H1 (cell line): ENCODE measurements at regions not wholly inside any gene's neighbourhood (a gene's known extent, or its start where the extent isn't known, plus 50 kb on each side); places are given as distances from the start of the nearest gene placed in this dataset.

ENCODE experiments used
- CTCF ChIA-PET: fragments of 300-600 bp; sonication (Branson Sonifier 250); formaldehyde crosslinking; loops from one replicate; lab custom pipeline; 2021; ENCODE audit not compliant: partially characterized antibody; lab: Charles Lee
- POLR2A ChIA-PET: fragments of 300-600 bp; sonication (Branson Sonifier 250); formaldehyde crosslinking; loops from one replicate; lab custom pipeline; 2021; ENCODE audit warnings: inconsistent platforms; ENCODE audit not compliant: partially characterized antibody; lab: Charles Lee
- DNase-seq, 2 experiments: peaks; one replicate each; pipeline versions ENCODE4 v3.0.0 to v3.0.0-alpha.2; 2010 to 2022; ENCODE audit warnings: low spot score in 2 of 2, low read depth in 1 of 2, mixed read lengths in 1 of 2
- FAIRE-seq: peaks from 2 replicates; lab custom pipeline; 2011; peaks lifted over from hg19 to GRCh38; lab: Jason Lieb, UNC
- H2AFZ ChIP-seq: 2 replicates; pipeline ENCODE4 v1.8.1; 2012; ENCODE audit warnings: low read length, inconsistent platforms
- H2AK5ac ChIP-seq: 2 replicates; pipeline ENCODE4 v1.6.1; 2013; ENCODE audit warnings: low read depth, low read length
- H2BK120ac ChIP-seq: replicated peaks from 2 replicates; pipeline ENCODE3; 2013; ENCODE audit warnings: low read depth, low read length, inconsistent platforms
- H2BK12ac ChIP-seq: 2 replicates; pipeline ENCODE4 v1.6.1; 2013; ENCODE audit warnings: low read depth, low read length
- H2BK15ac ChIP-seq: 2 replicates; pipeline ENCODE4 v1.6.1; 2013; ENCODE audit warnings: low read length
- H2BK20ac ChIP-seq: 2 replicates; pipeline ENCODE4 v1.6.1; 2013; ENCODE audit warnings: low read length
- H2BK5ac ChIP-seq: 2 replicates; pipeline ENCODE4 v1.6.1; 2013; ENCODE audit warnings: low read depth, low read length
- H3K14ac ChIP-seq: 2 replicates; pipeline ENCODE4 v1.6.1; 2013; ENCODE audit warnings: inconsistent platforms; ENCODE audit not compliant: insufficient read length
- H3K18ac ChIP-seq: 2 replicates; pipeline ENCODE4 v1.6.1; 2013; ENCODE audit warnings: low read length; ENCODE audit errors: extremely low read depth
- H3K23ac ChIP-seq: 2 replicates; pipeline ENCODE4 v1.6.1; 2013; ENCODE audit warnings: inconsistent platforms; ENCODE audit not compliant: insufficient read length
- H3K23me2 ChIP-seq: 2 replicates; pipeline ENCODE4 v1.6.1; 2013; ENCODE audit warnings: low read depth, low read length
- H3K27ac ChIP-seq: 2 replicates; pipeline ENCODE4 v1.6.1; 2011; ENCODE audit warnings: low read depth, low read length, inconsistent platforms
- H3K27me3 ChIP-seq, 4 experiments: replicated peaks in 1 of 4; 1 replicate in 1 of 4; 2 replicates in 3 of 4; pipeline versions ENCODE4 v1.6.1 to v1.8.1; 2011 to 2013; ENCODE audit warnings: low read length in 3 of 4, mild to moderate bottlenecking in 3 of 4, inconsistent platforms in 2 of 4, mixed read lengths in 2 of 4, moderate library complexity in 1 of 4; ENCODE audit not compliant: control insufficient read depth in 3 of 4, insufficient read depth in 3 of 4; ENCODE audit errors: extremely low read depth in 1 of 4
- H3K36me3 ChIP-seq, 4 experiments: 2 replicates each; pipeline versions ENCODE4 v1.6.1 to v1.8.1; 2011 to 2013; ENCODE audit warnings: mild to moderate bottlenecking in 4 of 4, low read length in 3 of 4, moderate library complexity in 2 of 4, control low read depth in 1 of 4, inconsistent platforms in 1 of 4; ENCODE audit not compliant: insufficient read depth in 4 of 4, control insufficient read depth in 2 of 4
- H3K4ac ChIP-seq: replicated peaks from 2 replicates; pipeline ENCODE3; 2013; ENCODE audit warnings: low read length, low read depth, mixed read lengths, inconsistent platforms; ENCODE audit not compliant: insufficient read length
- H3K4me1 ChIP-seq, 4 experiments: replicated peaks in 1 of 4; 1 replicate in 1 of 4; 2 replicates in 3 of 4; pipeline versions ENCODE4 v1.6.1 to v1.8.1; 2011 to 2013; ENCODE audit warnings: low read length in 3 of 4, inconsistent platforms in 2 of 4, mixed read lengths in 1 of 4; ENCODE audit not compliant: insufficient read depth in 4 of 4, control insufficient read depth in 3 of 4
- H3K4me2 ChIP-seq, 2 experiments: 2 replicates each; pipeline versions ENCODE4 v1.6.1 to v1.8.1; 2011 to 2013; ENCODE audit warnings: low read depth in 2 of 2, low read length in 2 of 2, control low read depth in 1 of 2, inconsistent platforms in 1 of 2, mild to moderate bottlenecking in 1 of 2; ENCODE audit not compliant: insufficient read depth in 1 of 2
- H3K4me3 ChIP-seq, 4 experiments: fragments of 200-600, 300-600 bp in 1 of 4; sonication (generic), shearing (Covaris generic), sonication (Bioruptor Twin) in 1 of 4; 2 replicates each; pipeline versions ENCODE4 v1.5.1 to v1.8.1; 2011 to 2016; ENCODE audit warnings: low read length in 4 of 4, low read depth in 3 of 4, control low read depth in 2 of 4, inconsistent platforms in 2 of 4, mild to moderate bottlenecking in 2 of 4, mixed read lengths in 1 of 4, moderate library complexity in 1 of 4; ENCODE audit not compliant: insufficient read depth in 2 of 4; ENCODE audit errors: extremely low read depth in 1 of 4
- H3K56ac ChIP-seq: replicated peaks from 2 replicates; pipeline ENCODE3; 2013; ENCODE audit warnings: low read depth, mild to moderate bottlenecking, mixed read lengths, low read length, inconsistent platforms; ENCODE audit not compliant: insufficient read length
- H3K79me1 ChIP-seq: 2 replicates; pipeline ENCODE4 v1.6.1; 2013; ENCODE audit warnings: low read depth, low read length, control low read depth
- H3K79me2 ChIP-seq, 2 experiments: 2 replicates each; pipeline versions ENCODE4 v1.6.1 to v1.8.1; 2012 to 2013; ENCODE audit warnings: low read length in 2 of 2, mild to moderate bottlenecking in 2 of 2, inconsistent platforms in 1 of 2; ENCODE audit not compliant: insufficient read depth in 2 of 2, control insufficient read depth in 1 of 2
- H3K9ac ChIP-seq, 4 experiments: replicated peaks in 1 of 4; 1 replicate in 1 of 4; 2 replicates in 3 of 4; pipeline versions ENCODE4 v1.6.1 to v1.8.1; 2011 to 2013; ENCODE audit warnings: low read depth in 3 of 4, low read length in 3 of 4, control low read depth in 2 of 4, mild to moderate bottlenecking in 2 of 4, moderate library complexity in 2 of 4, inconsistent platforms in 1 of 4; ENCODE audit errors: extremely low read depth in 1 of 4
- H3K9me3 ChIP-seq, 2 experiments: 2 replicates each; pipeline versions ENCODE4 v1.6.1 to v1.8.1; 2012 to 2013; ENCODE audit warnings: mild to moderate bottlenecking in 2 of 2, moderate library complexity in 2 of 2, control low read depth in 1 of 2, inconsistent platforms in 1 of 2, low read depth in 1 of 2, low read length in 1 of 2, mixed read lengths in 1 of 2; ENCODE audit not compliant: insufficient read depth in 2 of 2
- H4K20me1 ChIP-seq, 2 experiments: replicated peaks in 1 of 2; 2 replicates each; pipeline versions ENCODE3 to v1.8.1; 2011 to 2013; ENCODE audit warnings: inconsistent platforms in 2 of 2, low read length in 2 of 2, mild to moderate bottlenecking in 1 of 2; ENCODE audit not compliant: insufficient read depth in 2 of 2, control insufficient read depth in 1 of 2
- H4K5ac ChIP-seq: 2 replicates; pipeline ENCODE4 v1.6.1; 2013; ENCODE audit warnings: low read length, low read depth, mixed read lengths, inconsistent platforms; ENCODE audit not compliant: insufficient read length
- H4K8ac ChIP-seq: 2 replicates; pipeline ENCODE4 v1.8.0; 2013; ENCODE audit warnings: mild to moderate bottlenecking, moderate library complexity, low read length, inconsistent platforms; ENCODE audit not compliant: insufficient read depth; ENCODE audit errors: extremely low read depth
- H4K91ac ChIP-seq: replicated peaks from 2 replicates; pipeline ENCODE3; 2013; ENCODE audit warnings: low read length, mixed read lengths, inconsistent platforms; ENCODE audit not compliant: insufficient read length
- CBX5 ChIP-seq: fragments of 300-800, 300-1000 bp; sonication (generic); IDR thresholded peaks from 2 replicates; pipeline ENCODE4 v1.7.1; 2016; ENCODE audit warnings: antibody characterized with exemption, low read length, low read depth
- CHD2 ChIP-seq: IDR thresholded peaks from 2 replicates; pipeline ENCODE4 v1.6.1; 2012; ENCODE audit warnings: low read length, improper control_type of control experiment
- HDAC2 ChIP-seq, 2 experiments: fragments of 300-600 bp in 1 of 2; sonication (generic) in 1 of 2; IDR thresholded peaks; 2 replicates each; pipeline ENCODE4 v1.6.1; 2011 to 2012; ENCODE audit warnings: low read depth in 2 of 2, low read length in 2 of 2, mild to moderate bottlenecking in 2 of 2, moderate library complexity in 2 of 2, borderline replicate concordance in 1 of 2, inconsistent platforms in 1 of 2
- SP2 ChIP-seq: IDR thresholded peaks from 2 replicates; pipeline ENCODE4 v1.6.1; 2012; ENCODE audit warnings: mild to moderate bottlenecking, low read length, inconsistent platforms
- TCF12 ChIP-seq: IDR thresholded peaks from 2 replicates; pipeline ENCODE4 v1.6.1; 2011; ENCODE audit warnings: low read depth, mild to moderate bottlenecking, low read length
- WGBS, 2 experiments: shearing (Covaris generic) in 1 of 2; methylation state at CpG; one replicate each; pipeline versions ENCODE4 v1.1.6 to v1.1.7; 2013 to 2015; ENCODE audit warnings: low lambda C conversion rate in 2 of 2, mixed read lengths in 2 of 2, inconsistent platforms in 1 of 2, low coverage in 1 of 2, missing lambda C conversion rate in 1 of 2; ENCODE audit not compliant: insufficient replicate concordance in 2 of 2, insufficient coverage in 1 of 2, insufficient read length in 1 of 2; ENCODE audit errors: extremely low coverage in 1 of 2, missing lambda C conversion rate in 1 of 2; 5-methylcytosine and 5-hydroxymethylcytosine counted together

GRCh38 chr11:70697701-70698100, 299.4 kb downstream of the CTTN start:
- H3K4me3 ChIP-seq = no peak overlapping the region
- H3K4me1 ChIP-seq = peaks cover 0 to 7% (median 0%) of the 10 kb centered on the region in 4 experiments; a peak in 1 of 7 replicates
- no peak overlapping the region for H2BK5ac ChIP-seq
- no peak overlapping the region for H3K9ac ChIP-seq
- no peak overlapping the region for H3K4ac ChIP-seq
- no peak overlapping the region for H2AK5ac ChIP-seq
- H3K36me3 ChIP-seq = no peaks in the 10 kb centered on the region
- 95% methylated on average over 8 of the region's 8 CpGs; no CpG with 5 or more reads in 1 of the 2 experiments for WGBS, 2 experiments
- H3K27me3 ChIP-seq = no peaks in the 10 kb centered on the region
- no peak overlapping the region for H4K91ac ChIP-seq
- 0 out of 4 replicates have a peak, but pooled peaks cover 0 to 7% of the 10 kb centered on the region in 2 experiments for H3K79me2 ChIP-seq
- H2BK12ac ChIP-seq = no peak overlapping the region
- no peak overlapping the region for H2BK120ac ChIP-seq
- H3K9me3 ChIP-seq = no peaks in the 10 kb centered on the region
- no peak overlapping the region for H3K23ac ChIP-seq
- H3K14ac ChIP-seq = no peak overlapping the region
- H2BK15ac ChIP-seq = no peak overlapping the region
- no peak overlapping the region for H3K4me2 ChIP-seq
- no peaks in the 10 kb centered on the region; the same call in 1 of the 2 replicates for H3K79me1 ChIP-seq
- no peak overlapping the region for H4K8ac ChIP-seq
- no peak overlapping the region for H2AFZ ChIP-seq
- FAIRE-seq = no peak
- H3K27ac ChIP-seq = no peak overlapping the region
- POLR2A ChIA-PET = no interaction called here
- H3K23me2 ChIP-seq = peaks cover 9% of the 10 kb centered on the region; the same call in 1 of the 2 replicates
- TF ChIP-seq CBX5 = no peak
- no peak for TF ChIP-seq HDAC2 (IDR thresholded peaks at IDR 0.05; ENCODE audit: borderline replicate concordance in 1 of 2, low read depth in 2 of 2, low read length in 2 of 2)
- no peak for TF ChIP-seq SP2
- TF ChIP-seq CHD2 = no peak
- TF ChIP-seq TCF12 = no peak
- TF ChIP-seq, all 59 proteins: peak for 0
- Histone ChIP-seq H4K20me1 (peaks cover 0 to 8% of the 10 kb centered on the region in 2 experiments), H3K56ac (no peak overlapping the region), H2BK20ac (no peak overlapping the region), H3K18ac (no peak overlapping the region), H4K5ac (no peak overlapping the region)
- DNase-seq = no peak
- CTCF ChIA-PET = no interaction called here
